Activated naive CD8-positive, alpha-beta T cell treated with anti-CD3 and anti-CD28 coated beads, Interleukin-2, amount 10 ng/mL, durations not matched to agents 7 days and 5 days (primary cell): ENCODE measurements at regions not wholly inside any gene's neighbourhood (a gene's known extent, or its start where the extent isn't known, plus 50 kb on each side); places are given as distances from the start of the nearest gene placed in this dataset.
"Not testable (repeated sequence)": the region's sequence is repeated elsewhere in the genome, so short reads cannot be mapped to it uniquely, and the experiment has no call there.

Experiments used
- ATAC-seq: fragments of 150-1000 bp; cut with Tn5 transposase; one replicate; pipeline ENCODE4 v1.10.0; 2021; ENCODE audit warnings: low read depth, moderate library complexity
- POLR2A ChIA-PET: fragments of 350-600 bp; sonication (Branson Sonifier 250); formaldehyde crosslinking; loops from one replicate; lab custom pipeline; 2021; ENCODE audit warnings: antibody characterized with exemption; lab: Charles Lee
- DNase-seq: peaks from one replicate; pipeline ENCODE4 v3.0.0; 2021
- H3K27ac Mint-ChIP-seq: one replicate; pipeline ENCODE4 v1.8.0; 2022; ENCODE audit warnings: mild to moderate bottlenecking, mixed read lengths
- H3K27me3 Mint-ChIP-seq: one replicate; pipeline ENCODE4 v1.8.0; 2022; ENCODE audit warnings: mild to moderate bottlenecking, moderate library complexity, mixed read lengths
- H3K36me3 Mint-ChIP-seq: one replicate; pipeline ENCODE4 v1.8.0; 2021; ENCODE audit warnings: mild to moderate bottlenecking, mixed read lengths
- H3K4me1 Mint-ChIP-seq: one replicate; pipeline ENCODE4 v1.8.0; 2021; ENCODE audit warnings: mixed read lengths
- H3K4me3 Mint-ChIP-seq: one replicate; pipeline ENCODE4 v1.8.0; 2022; ENCODE audit warnings: mild to moderate bottlenecking, moderate library complexity, mixed read lengths
- H3K9me3 Mint-ChIP-seq: one replicate; pipeline ENCODE4 v1.8.0; 2021; ENCODE audit warnings: mixed read lengths

DNA sequence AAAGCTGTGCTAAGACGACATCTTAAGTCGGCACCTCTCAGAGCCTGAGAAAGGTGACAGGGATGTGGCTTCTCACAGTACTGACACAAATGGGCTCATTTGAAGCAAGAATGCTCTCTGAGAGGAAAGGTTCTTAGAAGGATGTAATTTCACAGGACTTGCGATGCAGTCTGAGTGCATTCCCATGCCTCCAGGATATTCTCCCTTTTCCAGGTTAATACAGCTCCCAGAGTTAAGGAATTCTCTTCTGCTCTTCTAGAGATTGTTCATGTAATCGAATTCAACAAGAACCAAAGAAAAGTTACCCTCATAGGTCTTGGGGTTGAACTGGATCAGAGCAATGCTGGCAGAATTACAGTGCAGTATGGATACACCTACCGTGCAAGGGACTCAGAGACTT lies 131.0 kb downstream of the GALR1 start:
- ATAC-seq, result no peak
- POLR2A ChIA-PET, result no interaction called here
- no peak overlapping the region for H3K27ac Mint-ChIP-seq
- H3K9me3 Mint-ChIP-seq, result no peaks in the 10 kb centered on the region
- no peaks in the 10 kb centered on the region for H3K36me3 Mint-ChIP-seq
- peaks cover 30% of the 10 kb centered on the region for H3K27me3 Mint-ChIP-seq
- no peak for DNase-seq
- no peaks in the 10 kb centered on the region for H3K4me1 Mint-ChIP-seq
- H3K4me3 Mint-ChIP-seq, result no peak overlapping the region

DNA sequence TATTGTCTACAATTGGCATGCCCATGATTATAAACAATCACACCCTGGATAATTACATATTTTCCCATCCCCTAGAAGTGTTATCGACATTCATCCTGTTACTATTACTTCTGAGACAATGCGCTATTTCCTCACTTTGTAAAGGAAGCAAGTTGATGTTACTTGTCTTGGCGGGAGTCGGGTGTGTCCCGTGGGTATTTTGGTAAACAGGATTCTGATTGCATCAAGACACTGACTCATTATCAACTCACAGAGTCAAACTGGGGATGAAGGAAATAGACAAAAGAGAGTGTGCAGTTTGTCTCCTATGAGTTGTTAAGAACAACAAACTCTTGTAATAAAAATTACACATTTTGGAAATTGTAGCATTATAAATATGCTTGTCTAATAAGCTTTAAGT lies 142.7 kb downstream of the GALR1 start:
- Mint-ChIP-seq H3K9me3 (peaks cover 2% of the 10 kb centered on the region), H3K27me3 (peaks cover 26% of the 10 kb centered on the region), H3K27ac (no peak overlapping the region), H3K4me3 (no peak overlapping the region), H3K4me1 (no peaks in the 10 kb centered on the region), H3K36me3 (no peaks in the 10 kb centered on the region)
- DNase-seq, result no peak
- ATAC-seq, result no peak
- POLR2A ChIA-PET, result no interaction called here

GRCh38 chr18:77393519-77393918 lies 143.9 kb downstream of the GALR1 start:
- POLR2A ChIA-PET, result no interaction called here
- no peak overlapping the region for H3K27ac Mint-ChIP-seq
- peaks cover 19% of the 10 kb centered on the region for H3K27me3 Mint-ChIP-seq
- H3K36me3 Mint-ChIP-seq, result no peaks in the 10 kb centered on the region
- no peak overlapping the region for H3K4me3 Mint-ChIP-seq
- H3K9me3 Mint-ChIP-seq, result peaks cover 2% of the 10 kb centered on the region
- H3K4me1 Mint-ChIP-seq, result no peaks in the 10 kb centered on the region
- ATAC-seq (no peak), DNase-seq (no peak)

- Mint-ChIP-seq H3K27me3 (peaks cover 4% of the 10 kb centered on the region), H3K36me3 (no peaks in the 10 kb centered on the region), H3K4me3 (no peak overlapping the region), H3K9me3 (peaks cover 2% of the 10 kb centered on the region), H3K4me1 (no peaks in the 10 kb centered on the region), H3K27ac (no peak overlapping the region)
- DNase-seq, result no peak
- POLR2A ChIA-PET, result no interaction called here
- no peak for ATAC-seq
These were observed 146.3 kb downstream of the GALR1 start for GRCh38 chr18:77395953-77396352.

GRCh38 chr18:77397056-77397455 lies 147.4 kb downstream of the GALR1 start:
- ATAC-seq (no peak), DNase-seq (no peak)
- H3K27me3 Mint-ChIP-seq, result peaks cover 4% of the 10 kb centered on the region
- peaks cover 2% of the 10 kb centered on the region for H3K9me3 Mint-ChIP-seq
- no peaks in the 10 kb centered on the region for H3K4me1 Mint-ChIP-seq
- no peak overlapping the region for H3K27ac Mint-ChIP-seq
- no peak overlapping the region for H3K4me3 Mint-ChIP-seq
- no peaks in the 10 kb centered on the region for H3K36me3 Mint-ChIP-seq
- POLR2A ChIA-PET, result no interaction called here

DNA sequence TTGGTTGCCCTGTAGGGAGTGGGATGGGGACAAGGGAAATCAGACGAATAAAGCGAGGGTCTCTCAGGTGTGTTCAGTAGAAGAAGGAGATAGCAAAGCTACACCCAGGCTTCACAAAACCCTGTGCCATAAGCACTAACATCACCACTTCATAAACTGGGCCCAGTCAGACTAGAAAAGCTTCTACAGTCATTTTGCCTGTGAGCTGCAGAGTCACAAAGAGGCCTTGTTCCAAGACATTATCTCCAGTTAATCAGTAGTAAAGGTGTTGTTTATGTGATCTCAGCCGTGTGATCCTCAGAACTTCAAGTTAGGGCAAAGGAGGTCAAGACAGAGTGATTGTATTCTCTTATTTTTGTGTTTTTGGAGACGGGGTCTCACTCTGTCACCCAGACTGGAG lies 148.0 kb downstream of the GALR1 start:
- no peak for ATAC-seq
- POLR2A ChIA-PET, result no interaction called here
- Mint-ChIP-seq H3K27ac (no peak overlapping the region), H3K36me3 (no peaks in the 10 kb centered on the region), H3K4me3 (no peak overlapping the region), H3K27me3 (peaks cover 4% of the 10 kb centered on the region), H3K4me1 (no peaks in the 10 kb centered on the region), H3K9me3 (no peaks in the 10 kb centered on the region)
- no peak for DNase-seq

- DNase-seq (no peak), ATAC-seq (no peak)
- H3K27me3 Mint-ChIP-seq, result no peaks in the 10 kb centered on the region
- POLR2A ChIA-PET, result no interaction called here
- no peaks in the 10 kb centered on the region for H3K9me3 Mint-ChIP-seq
- H3K27ac Mint-ChIP-seq, result no peak overlapping the region
- H3K36me3 Mint-ChIP-seq, result no peaks in the 10 kb centered on the region
- H3K4me3 Mint-ChIP-seq, result no peak overlapping the region
- no peaks in the 10 kb centered on the region for H3K4me1 Mint-ChIP-seq
These were observed 150.9 kb downstream of the GALR1 start for GRCh38 chr18:77400561-77400960.

DNA sequence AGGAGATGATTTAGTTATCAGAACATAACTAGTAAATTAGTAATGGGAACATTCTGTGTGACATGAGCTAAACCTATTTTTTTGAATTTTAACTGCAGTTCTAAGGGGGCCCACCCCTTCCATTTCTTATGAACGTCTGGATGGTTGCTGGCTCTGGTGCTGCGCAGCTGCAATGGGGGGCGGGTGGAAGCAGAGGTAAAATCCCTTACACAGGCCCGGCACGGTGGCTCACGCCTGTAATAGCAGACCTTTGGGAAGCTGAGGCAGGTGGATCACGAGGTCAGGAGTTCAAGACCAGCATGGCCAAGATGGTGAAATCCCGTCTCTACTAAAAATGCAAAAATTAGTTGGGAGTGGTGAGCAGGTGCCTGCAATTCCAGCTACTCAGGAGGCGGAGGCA lies 151.5 kb downstream of the GALR1 start:
- no peaks in the 10 kb centered on the region for H3K27me3 Mint-ChIP-seq
- no peak overlapping the region for H3K4me3 Mint-ChIP-seq
- DNase-seq (no peak), ATAC-seq (no peak)
- no peaks in the 10 kb centered on the region for H3K9me3 Mint-ChIP-seq
- H3K4me1 Mint-ChIP-seq, result no peaks in the 10 kb centered on the region
- H3K36me3 Mint-ChIP-seq, result no peaks in the 10 kb centered on the region
- POLR2A ChIA-PET, result no interaction called here
- H3K27ac Mint-ChIP-seq, result no peak overlapping the region

DNA sequence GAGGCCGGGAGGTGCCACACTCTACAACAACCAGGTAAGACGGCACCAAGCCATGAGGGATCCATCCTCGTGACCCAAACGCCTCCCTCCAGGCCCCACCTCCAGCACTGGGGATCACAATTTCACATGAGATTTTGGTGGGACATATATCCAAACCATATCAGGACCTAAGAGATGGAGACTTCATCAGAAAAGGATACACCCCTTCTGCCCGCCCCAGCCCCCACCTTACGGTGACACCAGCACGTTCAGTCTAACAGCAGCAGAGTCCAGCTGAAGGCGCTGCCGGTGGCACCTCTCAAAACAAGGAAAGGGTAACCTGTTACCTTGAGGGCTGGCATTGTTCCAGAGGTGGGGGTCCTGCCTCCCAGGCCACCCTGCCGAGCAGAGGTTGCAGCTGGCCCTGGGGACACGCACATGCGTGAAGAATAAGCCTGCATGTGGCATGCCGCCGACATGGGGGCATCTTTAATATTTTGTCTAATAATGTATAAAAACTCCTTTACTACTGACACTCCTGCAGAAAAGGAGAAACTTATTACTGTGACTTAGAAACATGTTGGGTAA lies 154.4 kb downstream of the GALR1 start:
- POLR2A ChIA-PET, result no interaction called here

DNA sequence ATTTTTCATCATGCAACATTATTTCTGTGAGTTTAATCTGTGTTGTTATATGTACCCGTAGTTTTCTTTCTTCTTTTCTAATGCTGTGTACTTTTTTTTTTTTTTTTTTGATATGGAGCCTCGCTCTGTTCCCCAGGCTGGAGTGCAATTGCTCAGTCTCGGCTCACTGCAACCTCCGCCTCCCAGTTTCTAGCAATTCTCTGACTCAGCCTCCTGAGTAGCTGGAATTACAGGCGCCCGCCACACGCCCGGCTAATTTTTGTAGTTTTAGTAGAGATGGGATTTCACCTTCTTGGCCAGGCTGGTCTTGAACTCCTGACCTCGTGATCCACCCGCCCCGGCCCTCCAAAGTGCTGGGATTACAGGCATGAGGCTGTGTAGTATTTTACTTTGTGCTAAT lies 155.4 kb downstream of the GALR1 start:
- H3K27me3 Mint-ChIP-seq, result no peaks in the 10 kb centered on the region
- H3K9me3 Mint-ChIP-seq, result no peaks in the 10 kb centered on the region
- H3K4me1 Mint-ChIP-seq, result no peaks in the 10 kb centered on the region
- DNase-seq (no peak), ATAC-seq (no peak)
- H3K27ac Mint-ChIP-seq, result no peak overlapping the region
- no peaks in the 10 kb centered on the region for H3K36me3 Mint-ChIP-seq
- POLR2A ChIA-PET, result no interaction called here
- H3K4me3 Mint-ChIP-seq, result no peak overlapping the region

More for the DNA sequence above, 154.4 kb downstream of the GALR1 start:
- H3K9me3 Mint-ChIP-seq, result no peaks in the 10 kb centered on the region
- no peak overlapping the region for H3K27ac Mint-ChIP-seq
- ATAC-seq (no peak), DNase-seq (no peak)
- no peak overlapping the region for H3K4me3 Mint-ChIP-seq
- no peaks in the 10 kb centered on the region for H3K36me3 Mint-ChIP-seq
- no peaks in the 10 kb centered on the region for H3K4me1 Mint-ChIP-seq
- no peaks in the 10 kb centered on the region for H3K27me3 Mint-ChIP-seq

GRCh38 chr18:77407733-77408132 lies 158.1 kb downstream of the GALR1 start:
- Mint-ChIP-seq H3K27me3 (no peaks in the 10 kb centered on the region), H3K9me3 (no peaks in the 10 kb centered on the region), H3K27ac (no peak overlapping the region), H3K4me3 (no peak overlapping the region), H3K36me3 (no peaks in the 10 kb centered on the region), H3K4me1 (no peaks in the 10 kb centered on the region)
- DNase-seq (no peak), ATAC-seq (no peak)
- POLR2A ChIA-PET, result no interaction called here

DNA sequence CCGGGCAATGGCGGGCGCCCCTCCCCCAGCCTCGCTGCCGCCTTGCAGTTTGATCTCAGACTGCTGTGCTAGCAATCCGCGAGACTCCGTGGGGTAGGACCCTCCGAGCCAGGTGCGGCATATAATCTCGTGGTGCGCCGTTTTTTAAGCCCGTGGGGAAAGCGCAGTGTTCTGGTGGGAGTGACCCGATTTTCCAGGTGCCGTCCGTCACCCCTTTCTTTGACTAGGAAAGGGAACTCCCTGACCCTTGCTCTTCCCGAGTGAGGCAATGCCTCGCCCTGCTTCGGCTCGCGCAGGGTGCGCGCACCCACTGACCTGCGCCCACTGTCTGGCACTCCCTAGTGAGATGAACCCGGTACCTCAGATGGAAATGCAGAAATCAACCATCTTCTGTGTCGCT lies 171.9 kb downstream of the GALR1 start:
- H3K4me3 Mint-ChIP-seq, H3K4me1 Mint-ChIP-seq, ATAC-seq, H3K9me3 Mint-ChIP-seq, DNase-seq, POLR2A ChIA-PET, H3K27me3 Mint-ChIP-seq, H3K27ac Mint-ChIP-seq, H3K36me3 Mint-ChIP-seq: not testable (repeated sequence)

DNA sequence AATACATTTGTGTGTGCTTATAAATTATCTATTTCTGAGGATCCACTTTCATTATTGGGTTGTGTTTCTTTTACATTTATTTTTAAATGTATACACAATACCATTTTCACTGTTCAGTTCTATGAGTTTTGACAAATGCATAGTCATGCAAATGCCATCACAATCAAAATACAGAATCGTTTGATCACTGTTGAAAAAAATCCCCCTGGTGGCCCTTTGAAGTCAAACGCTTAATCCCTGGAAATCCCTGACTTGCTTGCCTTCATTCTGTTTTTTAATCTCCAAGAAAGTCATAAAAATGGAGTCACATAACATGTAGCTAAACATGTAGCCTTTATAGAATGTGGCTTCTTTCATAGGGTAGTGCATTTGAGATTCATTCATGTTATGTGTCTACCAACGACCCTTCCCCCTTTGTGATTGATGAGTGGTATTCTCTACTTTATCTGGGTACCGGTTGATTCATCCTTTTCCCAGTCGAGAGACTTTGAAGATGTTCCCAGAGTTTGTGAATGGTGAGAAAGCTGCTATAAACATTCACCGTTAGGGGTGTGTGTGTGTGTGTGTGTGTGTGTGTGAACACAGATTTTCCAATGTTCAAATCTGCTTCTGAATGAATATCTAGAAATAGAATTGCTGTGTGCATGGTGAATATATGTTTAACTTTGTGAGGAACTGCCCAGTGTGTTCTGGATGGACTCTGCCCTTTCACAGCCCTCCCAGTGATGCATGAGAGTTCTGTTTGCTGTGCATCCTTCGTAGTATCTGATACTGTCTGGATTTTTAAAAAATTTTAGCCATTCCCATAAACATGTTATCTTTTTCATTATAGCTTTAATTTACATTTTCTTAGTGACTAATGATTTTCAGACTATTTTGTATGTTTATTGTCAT lies 173.6 kb downstream of the GALR1 start:
- POLR2A ChIA-PET, result no interaction called here
- Mint-ChIP-seq H3K27ac (no peak overlapping the region), H3K27me3 (peaks cover 14% of the 10 kb centered on the region), H3K36me3 (no peaks in the 10 kb centered on the region), H3K4me1 (no peaks in the 10 kb centered on the region), H3K4me3 (no peak overlapping the region), H3K9me3 (no peaks in the 10 kb centered on the region)
- no peak for ATAC-seq
- DNase-seq, result no peak

GRCh38 chr18:77433076-77433475 lies 183.4 kb downstream of the GALR1 start:
- H3K27ac Mint-ChIP-seq, result no peak overlapping the region
- POLR2A ChIA-PET, result no interaction called here
- no peaks in the 10 kb centered on the region for H3K9me3 Mint-ChIP-seq
- no peak overlapping the region for H3K4me3 Mint-ChIP-seq
- ATAC-seq, result no peak
- no peaks in the 10 kb centered on the region for H3K4me1 Mint-ChIP-seq
- H3K36me3 Mint-ChIP-seq, result no peaks in the 10 kb centered on the region
- peaks cover 15% of the 10 kb centered on the region for H3K27me3 Mint-ChIP-seq
- DNase-seq, result no peak
